ENCODE measurements at regions not wholly inside any gene's neighbourhood (a gene's known extent, or its start where the extent isn't known, plus 50 kb on each side); places are given as distances from the start of the nearest gene placed in this dataset.

DNA sequence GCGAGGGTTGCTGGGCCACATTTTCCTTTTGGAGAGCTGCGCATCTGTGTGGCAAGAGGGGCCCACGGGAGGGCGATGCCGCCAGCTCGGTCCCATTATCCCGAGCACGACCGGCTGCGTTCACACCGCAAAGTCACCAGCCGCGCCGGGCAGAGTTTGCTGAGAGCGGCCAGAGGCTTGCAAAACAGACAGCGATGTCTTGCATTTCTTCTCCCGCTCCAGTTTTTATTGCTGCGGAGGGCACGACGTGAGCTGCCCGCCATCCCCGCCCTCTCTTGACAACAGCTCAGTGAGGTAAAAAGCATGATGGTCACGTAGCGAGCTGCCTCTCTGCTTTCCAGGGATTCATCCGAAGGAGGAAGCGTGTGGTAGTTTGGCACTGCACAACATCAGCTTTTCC lies 102.1 kb upstream of the TENM3 start:
- Histone ChIP-seq H3K4me3 (peak overlapping the region in 1 of 4 donors; percentile 17), H3K36me3 (no peaks in the 10 kb centered on the region), H3K27me3 (peaks cover 45 to 66% (median 65%) of the 10 kb centered on the region in 3 donors), H3K27ac (no peak overlapping the region), H3K4me1 (peaks cover 0 to 13% of the 10 kb centered on the region in 2 donors), H3K9me3 (no peaks in the 10 kb centered on the region)
- DNase-seq (no peak), ATAC-seq (no peak)
- intact Hi-C loops (cut with DNase I; ENCODE audit: low total_unique reads) (loop anchor here (5.0 kb wide), 2 partner anchors 46 to 66 kb away; no protein-coding TSS in a partner anchor), in situ Hi-C loops (cut with MboI; ENCODE audit: low sequenced_read_pairs in 4 of 4) (no loop called here)
- TF ChIP-seq POLR2A (IDR thresholded peaks at IDR 0.05) = no peak
- TF ChIP-seq, protein P1, sequence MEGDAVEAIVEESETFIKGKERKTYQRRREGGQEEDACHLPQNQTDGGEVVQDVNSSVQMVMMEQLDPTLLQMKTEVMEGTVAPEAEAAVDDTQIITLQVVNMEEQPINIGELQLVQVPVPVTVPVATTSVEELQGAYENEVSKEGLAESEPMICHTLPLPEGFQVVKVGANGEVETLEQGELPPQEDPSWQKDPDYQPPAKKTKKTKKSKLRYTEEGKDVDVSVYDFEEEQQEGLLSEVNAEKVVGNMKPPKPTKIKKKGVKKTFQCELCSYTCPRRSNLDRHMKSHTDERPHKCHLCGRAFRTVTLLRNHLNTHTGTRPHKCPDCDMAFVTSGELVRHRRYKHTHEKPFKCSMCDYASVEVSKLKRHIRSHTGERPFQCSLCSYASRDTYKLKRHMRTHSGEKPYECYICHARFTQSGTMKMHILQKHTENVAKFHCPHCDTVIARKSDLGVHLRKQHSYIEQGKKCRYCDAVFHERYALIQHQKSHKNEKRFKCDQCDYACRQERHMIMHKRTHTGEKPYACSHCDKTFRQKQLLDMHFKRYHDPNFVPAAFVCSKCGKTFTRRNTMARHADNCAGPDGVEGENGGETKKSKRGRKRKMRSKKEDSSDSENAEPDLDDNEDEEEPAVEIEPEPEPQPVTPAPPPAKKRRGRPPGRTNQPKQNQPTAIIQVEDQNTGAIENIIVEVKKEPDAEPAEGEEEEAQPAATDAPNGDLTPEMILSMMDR (IDR thresholded peaks at IDR 0.05 in 4 of 5, conservative IDR thresholded peaks at IDR 0.05 in 1 of 5) = no peak

DNA sequence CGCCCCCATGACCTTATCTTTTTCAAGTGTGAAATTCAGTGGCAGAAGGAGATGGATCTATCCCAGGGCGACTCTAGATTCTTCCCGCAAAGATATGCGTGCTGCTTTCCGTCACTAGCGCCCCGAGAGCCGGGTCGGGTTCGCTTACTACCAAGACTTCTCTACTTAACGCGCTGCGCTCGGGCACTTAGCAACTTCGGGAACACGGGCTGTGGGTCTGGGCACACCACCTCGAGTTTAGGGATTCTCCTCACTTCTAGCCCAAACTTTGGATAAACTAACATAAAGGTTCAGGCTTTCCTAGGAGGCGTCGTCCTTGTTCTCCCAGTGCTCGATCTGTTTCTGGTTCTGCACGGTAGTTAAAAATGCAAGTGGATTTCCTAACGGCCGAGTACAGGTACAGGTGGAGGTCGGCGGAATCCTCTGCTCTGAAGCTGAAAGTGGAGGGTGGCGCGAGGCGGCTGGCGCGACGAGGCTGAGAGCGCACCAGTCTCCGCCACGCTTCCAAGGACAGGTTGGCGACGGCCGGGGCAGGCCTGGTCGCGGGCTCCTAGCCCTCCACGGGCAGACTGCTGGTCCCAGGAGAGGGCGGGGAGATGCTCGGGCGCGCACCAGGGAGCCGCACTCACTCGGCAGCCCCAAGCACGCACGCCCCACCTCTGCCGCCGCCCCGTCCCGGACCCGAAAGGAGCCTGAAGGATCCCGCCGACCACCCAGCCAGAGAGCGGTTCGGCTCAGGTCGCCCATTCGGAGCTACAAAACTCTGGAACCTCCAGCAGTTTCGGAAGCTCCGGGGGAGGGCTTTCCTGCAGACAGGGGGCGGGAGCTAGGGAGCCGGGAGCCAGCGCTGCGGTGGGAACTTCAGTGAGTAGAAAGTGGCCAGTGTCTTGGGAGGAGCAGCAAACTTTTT lies 100.8 kb upstream of the TENM3 start:
- intact Hi-C loops (cut with DNase I; ENCODE audit: low total_unique reads) (loop anchor here (5.0 kb wide), 2 partner anchors 45 to 65 kb away; no protein-coding TSS in a partner anchor), in situ Hi-C loops (cut with MboI; ENCODE audit: low sequenced_read_pairs in 4 of 4) (no loop called here)
- Histone ChIP-seq H3K27me3 (peaks cover 55 to 78% (median 73%) of the 10 kb centered on the region in 3 donors), H3K27ac (no peak overlapping the region), H3K9me3 (no peaks in the 10 kb centered on the region), H3K4me1 (peaks cover 0 to 13% of the 10 kb centered on the region in 2 donors), H3K4me3 (peak overlapping the region; percentile 6 to 73 (median 62)), H3K36me3 (no peaks in the 10 kb centered on the region)
- ATAC-seq = no peak
- no peak for TF ChIP-seq POLR2A (IDR thresholded peaks at IDR 0.05)
- TF ChIP-seq, protein P1 (IDR thresholded peaks at IDR 0.05 in 4 of 5, conservative IDR thresholded peaks at IDR 0.05 in 1 of 5) = no peak
- DNase-seq = no peak

DNA sequence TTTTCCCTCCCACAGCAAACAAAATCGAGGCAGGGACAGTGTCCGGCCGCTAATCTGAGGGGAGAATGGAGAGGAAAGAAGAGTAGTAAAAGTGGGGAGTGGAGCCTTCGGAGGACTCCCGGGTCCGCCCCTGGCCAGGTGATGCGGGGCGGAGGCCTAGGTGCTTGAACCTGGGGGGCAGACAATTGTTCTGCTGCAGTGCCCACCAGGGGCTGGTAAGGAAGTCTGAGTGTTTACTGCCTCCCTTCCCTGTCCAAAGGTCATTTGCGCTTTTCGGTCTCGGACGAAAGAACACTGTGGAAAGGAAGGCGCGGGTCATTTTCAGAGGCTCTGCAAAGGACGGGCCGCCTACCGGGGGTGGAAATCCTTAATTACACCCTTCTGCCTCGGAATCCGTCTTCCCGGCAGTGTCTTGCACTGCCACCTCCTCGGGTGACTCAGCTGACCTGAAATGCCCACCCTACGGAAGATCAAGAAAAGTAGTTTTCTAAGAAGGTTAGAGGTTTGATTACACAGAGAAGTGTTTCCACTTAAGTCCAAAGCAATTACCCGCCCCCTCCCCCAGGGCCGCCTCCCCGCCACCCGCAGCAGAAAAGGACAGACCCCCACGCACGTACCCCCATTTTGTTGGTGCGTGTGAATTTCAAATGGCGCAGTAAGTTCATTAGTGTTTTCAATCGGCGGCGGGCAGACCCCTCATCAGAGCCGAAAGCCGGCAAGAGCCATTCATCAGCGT lies 99.9 kb upstream of the TENM3 start:
- in situ Hi-C loops (cut with MboI; ENCODE audit: low sequenced_read_pairs in 4 of 4) = no loop called here
- Histone ChIP-seq H3K27me3 (peaks cover 59 to 83% (median 81%) of the 10 kb centered on the region in 3 donors), H3K27ac (no peak overlapping the region), H3K4me1 (peaks cover 0 to 13% of the 10 kb centered on the region in 2 donors), H3K36me3 (no peaks in the 10 kb centered on the region), H3K9me3 (no peaks in the 10 kb centered on the region), H3K4me3 (peak overlapping the region; percentile 62 to 73 (median 64))
- DNase-seq = no peak
- intact Hi-C loops (cut with DNase I; ENCODE audit: low total_unique reads) = loop anchor here (5.0 kb wide), 2 partner anchors 44 to 64 kb away; no protein-coding TSS in a partner anchor
- ATAC-seq = no peak
- TF ChIP-seq, protein P1 (IDR thresholded peaks at IDR 0.05 in 4 of 5, conservative IDR thresholded peaks at IDR 0.05 in 1 of 5) = no peak
- no peak for TF ChIP-seq POLR2A (IDR thresholded peaks at IDR 0.05)

DNA sequence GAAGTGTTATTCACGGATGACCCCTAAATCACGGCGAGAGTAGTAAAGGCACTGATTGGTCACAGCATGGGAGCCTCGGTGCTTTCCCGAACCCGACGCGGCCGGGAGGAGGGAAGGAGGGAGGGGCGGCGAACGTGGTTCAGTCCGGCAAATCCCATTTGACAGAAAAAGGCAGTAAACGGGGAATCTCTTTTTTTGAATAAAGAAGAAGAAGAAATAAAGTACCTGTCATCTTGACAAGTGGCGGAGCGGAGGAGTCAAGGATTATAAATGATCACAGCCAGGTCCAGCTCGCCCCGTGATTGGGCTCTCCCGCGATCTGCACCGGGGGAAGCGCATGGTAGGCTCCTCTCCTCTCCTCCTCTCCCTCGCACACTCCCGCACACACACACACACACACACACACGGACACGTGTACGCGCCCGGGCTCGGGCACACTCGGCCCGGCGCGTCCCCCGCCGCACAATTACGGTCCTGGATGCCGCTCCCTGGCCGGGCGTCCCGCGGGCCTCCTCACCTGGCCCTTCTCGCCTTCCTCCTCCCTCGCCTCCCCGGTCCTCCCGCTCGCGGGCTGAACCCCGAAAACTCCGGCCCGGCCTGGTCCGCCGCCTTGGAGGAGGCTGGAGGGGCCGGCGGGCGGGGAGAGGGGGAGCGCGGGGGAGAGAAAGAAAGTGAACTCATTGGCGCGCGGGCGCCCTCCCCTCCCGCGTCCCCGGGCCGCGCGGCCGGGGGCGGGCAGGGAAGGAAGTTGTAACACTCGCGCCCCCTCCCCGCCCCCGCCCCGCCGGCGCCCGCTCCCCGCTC lies 99.2 kb upstream of the TENM3 start:
- no peak overlapping the region for H3K27ac ChIP-seq
- intact Hi-C loops (cut with DNase I; ENCODE audit: low total_unique reads) (loop anchor here (5.0 kb wide), 2 partner anchors 43 to 63 kb away; no protein-coding TSS in a partner anchor), in situ Hi-C loops (cut with MboI; ENCODE audit: low sequenced_read_pairs in 4 of 4) (no loop called here)
- no peak for DNase-seq
- H3K4me3 ChIP-seq = peak overlapping the region; percentile 62 to 73 (median 64)
- peaks cover 56 to 85% (median 83%) of the 10 kb centered on the region in 3 donors for H3K27me3 ChIP-seq
- H3K36me3 ChIP-seq = no peaks in the 10 kb centered on the region
- H3K4me1 ChIP-seq = peaks cover 0 to 13% of the 10 kb centered on the region in 2 donors
- ATAC-seq = peak in 1 of 2 donors; percentile 31
- no peaks in the 10 kb centered on the region for H3K9me3 ChIP-seq
- no peak for TF ChIP-seq POLR2A (IDR thresholded peaks at IDR 0.05)
- TF ChIP-seq, protein P1 (IDR thresholded peaks at IDR 0.05 in 4 of 5, conservative IDR thresholded peaks at IDR 0.05 in 1 of 5) = no peak

All from gastrocnemius medialis (tissue), 4 donors.